HK-2 (cell line): ENCODE measurements at regions not wholly inside any gene's neighbourhood (a gene's known extent, or its start where the extent isn't known, plus 50 kb on each side); places are given as distances from the start of the nearest gene placed in this dataset.
"Not testable (repeated sequence)": the region's sequence is repeated elsewhere in the genome, so short reads cannot be mapped to it uniquely, and the experiment has no call there.

Source experiments
- DNase-seq: peaks from one replicate; pipeline ENCODE4 v3.0.0-alpha.2; 2018; ENCODE audit not compliant: unreplicated experiment

DNA sequence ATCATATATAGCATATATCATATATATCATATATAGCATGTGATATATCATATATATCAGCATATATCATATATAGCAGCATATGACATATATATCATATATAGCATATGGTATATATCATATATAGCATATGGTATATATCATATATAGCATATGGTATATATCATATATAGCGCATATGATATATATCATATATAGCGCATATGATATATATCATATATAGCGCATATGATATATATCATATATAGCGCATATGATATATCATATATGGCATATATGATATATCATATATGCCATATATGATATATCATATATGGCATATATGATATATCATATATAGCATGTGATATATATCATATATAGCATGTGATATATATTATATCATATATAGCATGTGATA is 680.4 kb upstream of the HS3ST1 start:
- DNase-seq, result not testable (repeated sequence)

DNA sequence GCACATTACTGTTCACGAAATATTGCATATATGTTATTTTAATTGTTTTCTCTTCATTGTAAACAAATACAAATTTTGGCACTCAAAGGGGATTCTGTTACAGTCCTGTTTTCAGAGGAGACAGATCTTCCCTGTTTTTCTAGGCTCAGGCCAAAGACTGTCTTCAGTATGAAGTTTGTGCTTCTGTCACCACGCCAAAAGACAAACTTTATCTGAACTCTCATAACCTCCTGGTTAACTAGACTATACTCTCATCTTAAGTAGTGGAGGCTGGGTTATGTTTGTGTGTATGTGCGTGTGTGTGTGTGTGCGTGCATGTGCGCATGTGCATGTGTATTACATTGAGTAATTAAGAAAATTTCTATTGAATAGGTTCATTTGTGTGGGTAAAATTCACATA is 676.8 kb upstream of the HS3ST1 start:
- DNase-seq, result no peak

DNA sequence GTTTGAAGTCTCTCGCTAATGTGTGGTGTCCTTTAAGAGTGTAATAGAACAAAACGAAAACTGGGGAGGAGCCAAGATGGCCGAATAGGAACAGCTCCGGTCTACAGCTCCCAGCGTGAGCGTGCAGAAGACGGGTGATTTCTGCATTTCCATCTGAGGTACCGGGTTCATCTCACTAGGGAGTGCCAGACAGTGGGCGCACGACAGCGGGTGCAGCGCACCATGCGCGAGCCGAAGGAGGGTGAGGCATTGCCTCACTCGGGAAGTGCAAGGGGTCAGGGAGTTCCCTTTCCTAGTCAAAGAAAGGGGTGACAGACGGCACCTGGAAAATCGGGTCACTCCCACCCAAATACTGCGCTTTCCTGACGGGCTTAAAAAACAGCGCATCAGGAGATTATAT is 661.2 kb upstream of the HS3ST1 start:
- DNase-seq, result not testable (repeated sequence)

DNA sequence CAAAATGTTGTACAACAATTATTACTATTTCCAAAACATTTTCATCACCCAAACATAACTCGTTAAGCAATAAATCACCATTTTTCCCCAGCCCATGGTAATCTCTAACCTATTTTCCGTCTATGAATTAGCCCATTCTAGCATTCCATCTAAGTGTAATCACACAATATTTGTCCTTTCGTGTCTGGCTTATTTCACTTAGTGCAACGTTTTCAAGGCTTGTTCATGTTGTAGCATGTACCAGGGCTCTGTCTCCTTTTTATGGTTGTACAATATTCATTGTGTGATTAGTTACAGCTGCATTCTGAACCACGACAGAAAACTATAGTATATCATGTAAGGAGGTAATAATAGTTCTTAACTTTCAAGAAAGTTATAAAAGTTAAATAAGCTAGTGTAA is 656.0 kb upstream of the HS3ST1 start:
- no peak for DNase-seq

DNA sequence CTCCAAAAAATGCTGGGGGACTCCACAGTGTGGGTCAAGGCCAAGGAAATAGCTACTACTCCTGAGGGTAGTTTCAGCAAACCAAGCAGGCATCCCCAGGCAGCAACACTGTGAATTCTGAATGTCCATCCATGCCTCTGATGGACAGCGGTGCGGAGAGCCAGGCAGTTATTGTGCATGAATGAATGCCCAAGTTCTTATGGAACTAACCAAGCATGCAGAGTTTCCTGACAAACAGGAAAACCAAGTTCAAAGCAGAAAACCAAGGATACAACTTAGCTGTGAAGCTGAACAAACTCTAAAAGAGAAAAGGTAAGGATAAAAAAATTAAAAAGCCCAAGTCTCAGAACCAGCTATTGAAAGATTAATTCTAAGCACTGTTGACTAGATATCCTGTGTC is 642.6 kb upstream of the HS3ST1 start:
- no peak for DNase-seq

DNA sequence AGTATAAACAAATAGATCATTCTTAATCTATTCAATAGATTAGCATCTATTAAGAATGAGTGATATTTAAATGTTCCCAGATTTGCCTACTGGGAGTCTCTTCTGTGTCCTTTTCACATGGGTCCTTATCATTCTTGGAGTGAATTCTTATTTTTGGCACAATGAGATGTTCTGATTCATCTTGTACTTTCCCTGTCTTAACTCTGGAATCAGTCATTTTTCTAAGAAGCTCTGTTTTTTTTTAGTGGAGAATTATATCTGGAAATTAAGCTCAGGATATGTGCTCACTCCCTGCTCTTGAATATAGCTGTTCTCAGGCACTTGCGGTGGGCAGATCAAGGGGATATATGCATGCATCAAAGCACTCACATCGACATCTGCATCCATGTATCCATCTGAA is 625.3 kb upstream of the HS3ST1 start:
- no peak for DNase-seq

DNA sequence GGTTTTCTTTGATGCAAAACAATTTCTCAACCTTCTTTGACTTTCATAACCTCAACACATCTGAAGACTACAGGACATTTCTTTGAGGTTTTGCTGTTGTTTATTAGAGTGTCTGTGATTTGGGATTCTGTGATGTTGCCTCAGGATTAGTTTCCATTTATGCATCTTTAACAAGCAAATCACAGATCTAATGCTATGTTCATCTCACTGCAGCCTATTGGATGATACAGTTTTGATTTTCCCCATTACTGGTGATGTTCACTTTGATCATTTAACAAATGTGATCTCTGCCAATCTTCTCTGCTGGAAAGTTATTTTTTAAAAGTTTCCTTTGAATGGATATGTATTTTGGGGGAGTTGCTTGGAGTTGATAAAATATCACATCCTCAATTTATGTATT is 624.9 kb upstream of the HS3ST1 start:
- DNase-seq, result no peak

DNA sequence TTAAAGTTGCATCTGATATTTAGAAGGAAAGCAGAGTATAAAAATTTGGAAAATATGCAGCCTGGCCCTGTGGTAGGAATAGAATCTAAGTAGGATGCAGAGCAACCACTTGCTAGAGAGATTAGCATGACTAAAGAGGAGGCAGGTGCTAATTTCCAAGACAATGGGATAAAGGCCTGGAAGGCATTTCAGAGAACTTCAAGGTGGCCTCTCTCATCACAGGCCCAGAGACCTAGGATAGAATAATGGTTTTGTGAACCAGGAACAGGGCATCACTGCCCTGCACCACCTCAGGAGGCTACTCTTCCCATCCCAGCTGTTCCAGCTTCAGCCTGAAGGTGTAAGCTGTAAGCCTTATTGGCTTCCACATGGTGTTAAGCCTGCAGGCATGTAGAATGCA is 621.7 kb upstream of the HS3ST1 start:
- no peak for DNase-seq

DNA sequence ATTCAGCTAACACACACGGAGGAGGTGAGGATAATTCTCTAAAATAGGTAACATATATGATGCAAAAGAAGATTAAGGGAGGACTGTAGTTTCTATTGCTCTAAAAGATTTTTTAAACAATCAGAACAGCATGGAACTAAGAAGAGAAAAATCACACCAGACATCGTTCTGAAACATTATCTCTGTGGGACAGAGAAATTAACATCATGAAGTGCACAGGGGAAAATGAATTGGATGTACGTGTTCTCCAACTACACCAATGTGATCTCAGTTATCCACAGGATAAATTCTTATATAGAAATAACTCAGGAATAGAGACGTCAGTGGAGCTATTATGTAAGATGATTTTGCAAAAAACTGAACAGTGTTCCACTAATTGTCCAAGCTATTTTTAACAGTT is 614.1 kb upstream of the HS3ST1 start:
- no peak for DNase-seq

DNA sequence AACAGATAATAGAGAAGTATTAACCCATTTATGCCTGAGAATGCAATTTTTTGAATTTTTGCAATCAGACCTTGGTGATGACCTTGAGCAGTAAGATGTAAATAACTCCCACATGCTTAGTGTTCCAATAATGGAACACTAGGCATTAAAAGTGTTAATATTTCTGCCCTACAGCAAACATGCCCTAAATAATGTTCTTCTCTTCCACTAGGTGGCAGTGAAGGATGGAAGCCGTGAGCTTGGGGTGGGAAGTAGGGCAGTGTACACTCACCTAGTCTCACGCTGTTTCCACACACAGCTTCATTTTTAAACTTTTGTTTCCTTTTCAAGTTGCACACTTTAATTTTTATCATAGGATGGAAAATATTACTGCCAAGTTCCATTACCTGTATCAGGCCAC is 613.1 kb upstream of the HS3ST1 start:
- DNase-seq, result no peak

DNA sequence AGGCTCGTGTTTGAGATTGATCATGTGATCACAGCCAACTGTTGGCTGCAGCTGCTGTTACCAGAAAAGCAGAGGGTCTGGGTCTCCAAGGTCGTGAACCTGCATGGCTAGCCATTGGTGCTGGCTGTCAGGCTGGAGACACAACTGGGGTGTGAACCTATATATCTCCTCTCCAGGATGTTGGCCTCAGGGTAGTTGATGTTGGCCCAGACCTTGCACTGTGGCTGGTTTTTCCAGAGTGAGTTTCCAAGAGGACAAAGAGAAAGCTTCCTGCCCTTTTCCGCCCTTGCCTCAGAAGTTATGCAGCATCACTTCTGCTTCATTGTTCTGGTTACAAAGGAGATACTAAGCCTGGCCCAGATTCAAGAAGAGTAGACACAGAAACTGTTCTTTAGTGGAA is 607.8 kb upstream of the HS3ST1 start:
- no peak for DNase-seq

DNA sequence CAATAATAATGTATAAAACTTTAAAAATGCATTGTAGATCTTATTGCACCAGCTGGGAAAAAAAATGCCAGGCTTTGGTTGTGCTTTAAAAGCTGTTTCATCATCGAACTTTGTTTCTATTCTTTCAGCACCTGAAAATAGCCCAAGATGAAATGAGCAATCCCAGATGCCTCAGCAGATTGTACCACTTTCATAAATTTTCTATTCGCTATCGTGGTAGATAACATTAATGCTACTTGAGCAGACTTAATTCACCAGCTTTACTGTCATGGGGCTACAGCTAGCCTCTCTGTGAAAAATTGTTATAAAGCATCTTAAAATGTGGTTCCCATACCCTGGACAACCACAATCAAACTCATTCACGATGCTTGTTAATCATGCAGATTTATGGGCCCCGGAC is 599.6 kb upstream of the HS3ST1 start:
- DNase-seq, result no peak

DNA sequence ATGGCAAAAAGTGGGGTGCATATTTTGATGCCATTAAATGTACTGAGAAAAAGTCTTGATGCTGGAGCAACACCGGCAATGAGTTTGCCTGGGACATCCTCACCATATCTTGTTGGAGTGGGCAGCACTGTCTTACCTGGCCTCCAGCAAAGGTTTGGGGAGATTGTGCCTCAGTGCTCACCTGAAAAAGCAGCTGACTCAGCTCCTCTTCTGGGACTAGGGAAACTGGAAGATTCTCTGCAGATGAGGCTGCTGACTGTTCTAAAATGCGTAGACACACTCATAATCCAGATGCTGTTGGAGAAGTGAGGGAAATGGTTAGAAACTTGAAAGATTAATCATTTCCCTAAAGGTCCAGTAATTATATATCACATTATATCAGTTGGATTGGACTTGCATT is 593.7 kb upstream of the HS3ST1 start:
- no peak for DNase-seq

DNA sequence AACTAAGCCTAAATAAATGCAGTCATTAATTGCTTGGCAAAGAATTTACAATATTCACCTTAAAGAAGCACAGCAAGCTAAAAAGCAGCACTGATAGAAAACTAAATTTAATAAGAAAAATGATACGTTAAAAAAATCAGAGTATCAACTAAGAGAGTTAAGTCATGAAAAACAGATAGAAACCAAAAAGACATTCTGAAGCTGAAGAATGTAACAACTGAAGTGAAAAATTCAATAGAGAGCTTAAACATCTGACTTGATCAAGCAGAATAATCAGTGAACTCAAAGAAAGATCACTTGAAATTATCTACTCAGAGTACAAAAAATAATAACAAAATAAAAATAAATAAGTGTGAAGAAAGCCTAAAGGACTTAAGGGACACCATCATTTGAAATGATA is 588.0 kb upstream of the HS3ST1 start:
- no peak for DNase-seq

DNA sequence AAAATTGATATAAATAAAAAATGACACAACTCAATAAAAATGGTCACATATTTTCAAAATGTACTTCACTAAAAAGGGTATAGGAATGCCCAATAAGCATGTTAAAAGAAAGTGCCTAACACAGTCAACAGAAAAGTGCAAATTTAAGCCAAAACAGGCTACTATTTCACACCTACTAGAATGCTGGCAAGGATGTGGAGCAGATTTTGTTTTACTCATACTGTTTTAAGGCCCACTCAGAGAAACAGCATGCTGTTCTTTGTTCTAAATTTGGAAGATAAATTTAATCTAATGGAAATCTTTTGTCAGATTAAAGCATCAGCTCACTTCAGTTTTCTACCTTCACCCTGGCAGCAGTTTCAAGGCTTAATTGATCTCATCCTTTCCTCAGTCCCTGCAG is 576.8 kb upstream of the HS3ST1 start:
- DNase-seq, result no peak

DNA sequence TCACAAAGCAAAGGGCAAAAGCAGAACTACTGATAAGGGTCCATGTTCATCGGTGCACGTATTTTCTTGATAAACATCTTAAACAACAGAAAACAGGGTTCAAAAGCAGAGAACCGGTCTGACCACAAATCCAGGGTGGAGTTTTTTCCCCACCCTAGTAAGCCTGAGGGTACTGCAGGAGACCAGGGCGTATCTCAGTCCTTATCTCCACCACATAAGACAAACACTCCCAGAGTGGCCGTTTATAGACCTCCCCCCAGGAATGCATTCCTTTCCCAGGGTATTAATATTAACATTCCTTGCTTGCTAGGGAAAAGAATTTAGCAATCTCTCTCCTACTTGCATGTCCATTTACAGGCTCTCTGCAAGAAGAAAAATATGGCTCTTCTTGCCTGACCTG is 567.9 kb upstream of the HS3ST1 start:
- not testable (repeated sequence) for DNase-seq

DNA sequence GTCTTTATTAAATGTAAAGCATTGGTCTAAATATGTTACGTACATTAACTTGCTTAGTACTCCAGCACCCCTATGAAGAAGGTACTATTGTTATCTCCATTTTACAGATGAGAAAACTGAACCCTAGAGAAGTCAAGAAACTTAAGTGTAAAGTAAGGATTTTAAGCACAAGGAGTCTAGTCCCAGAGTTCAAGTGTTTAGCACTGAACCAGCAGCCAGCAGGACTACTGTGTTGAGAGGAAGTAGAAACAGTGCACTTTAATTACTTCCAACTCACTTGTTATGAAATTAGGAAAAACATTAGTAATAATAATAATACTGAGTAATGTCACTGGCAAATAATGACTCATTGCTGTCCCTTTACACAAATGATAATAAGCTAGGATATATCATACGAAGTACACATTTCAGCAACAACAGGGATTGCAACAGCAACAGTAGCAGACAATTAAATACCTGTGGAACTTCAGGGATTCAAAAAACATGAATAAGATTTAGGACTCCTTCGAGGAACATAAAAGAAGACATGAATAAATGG is 548.1 kb upstream of the HS3ST1 start:
- DNase-seq, result no peak

DNA sequence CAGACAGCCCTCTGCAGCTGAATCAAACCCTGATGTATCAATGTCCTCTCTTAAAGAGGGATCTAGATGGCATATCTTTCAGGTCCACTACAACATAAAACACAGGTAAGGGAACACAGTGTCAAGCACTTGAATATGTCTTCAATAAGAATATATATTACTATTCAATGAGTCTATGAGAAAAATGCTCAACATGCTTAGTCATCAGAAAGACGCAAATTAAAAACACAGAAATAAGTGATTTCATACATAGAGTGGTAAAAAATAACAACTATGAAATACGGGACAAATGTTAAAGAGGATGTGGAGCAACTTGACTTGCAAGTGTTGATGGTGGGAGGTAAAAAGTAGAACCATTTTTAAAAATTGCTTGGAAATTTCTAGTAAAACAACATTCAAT is 544.6 kb upstream of the HS3ST1 start:
- no peak for DNase-seq

DNA sequence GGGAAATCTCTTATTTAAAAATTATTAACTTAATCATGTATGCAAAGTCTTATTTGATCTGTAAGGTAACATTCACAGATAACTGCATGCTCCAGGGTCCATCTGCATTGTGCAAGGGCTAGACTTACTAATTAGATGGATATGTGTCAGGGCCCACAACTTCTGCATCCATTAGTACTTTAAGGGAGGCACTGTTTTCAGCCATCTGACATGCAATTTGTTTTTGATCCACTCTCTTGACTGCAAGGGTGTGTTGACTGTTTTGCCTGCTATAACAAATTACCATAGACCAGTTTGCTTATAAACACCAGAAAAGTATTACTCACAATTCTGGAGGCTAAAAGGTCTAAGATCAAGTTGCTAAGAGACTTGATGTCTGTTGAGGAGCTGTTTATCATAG is 542.1 kb upstream of the HS3ST1 start:
- no peak for DNase-seq

DNA sequence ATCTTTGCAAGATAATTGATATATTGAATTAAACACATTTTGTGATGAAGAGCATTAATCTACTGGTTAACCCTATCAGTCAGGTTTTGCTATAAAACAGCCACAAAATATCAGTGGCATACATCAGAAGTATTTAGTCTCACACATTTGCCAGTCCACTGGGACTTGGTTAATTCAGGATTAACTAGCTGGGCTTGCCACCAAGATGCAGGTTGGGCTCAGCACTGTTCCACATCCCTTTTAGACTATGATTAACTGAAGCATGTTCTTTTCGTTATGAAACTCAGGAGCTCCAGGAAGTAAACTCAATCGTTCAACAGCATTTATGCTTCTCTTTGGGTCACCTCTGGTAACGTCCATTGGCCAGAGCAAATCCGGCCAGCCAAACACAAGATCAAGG is 538.1 kb upstream of the HS3ST1 start:
- no peak for DNase-seq

DNA sequence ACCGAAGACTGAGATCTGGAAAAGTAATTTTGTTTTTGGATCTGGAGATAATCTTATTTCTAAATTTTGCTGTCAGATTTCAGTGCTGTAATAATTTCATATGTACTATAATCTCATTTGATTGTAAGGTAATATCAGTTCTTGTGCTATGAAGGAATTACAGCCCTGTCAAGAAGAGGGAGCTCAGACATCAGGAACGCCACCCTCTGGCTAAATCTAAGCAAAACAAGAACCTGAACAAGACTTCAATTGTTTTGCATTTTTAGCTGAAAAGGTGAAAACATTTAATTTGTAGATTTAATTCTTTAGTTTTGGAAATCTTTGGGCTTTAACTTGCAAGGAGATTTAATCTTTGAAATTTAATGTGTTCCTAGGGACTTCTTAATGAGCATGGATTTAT is 525.4 kb upstream of the HS3ST1 start:
- DNase-seq, result no peak

DNA sequence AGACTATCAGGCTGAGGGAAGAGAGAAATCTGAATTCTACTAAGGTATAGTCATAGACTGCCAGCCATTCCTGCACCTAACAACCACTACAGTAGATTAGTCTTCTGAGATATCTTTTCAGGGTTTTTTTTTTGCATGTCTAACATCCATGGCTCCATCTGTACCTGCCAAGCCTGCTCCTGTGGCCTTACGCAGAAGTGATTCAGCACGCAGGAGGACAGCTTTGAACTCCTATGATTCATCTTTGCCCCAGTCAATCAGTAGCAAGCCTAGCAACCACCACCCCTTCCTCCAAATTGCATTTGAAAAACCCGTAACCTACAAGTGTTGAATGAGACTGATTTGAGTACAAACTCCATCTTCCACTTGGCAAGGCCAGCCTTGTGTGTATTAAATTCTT is 520.7 kb upstream of the HS3ST1 start:
- DNase-seq, result no peak

DNA sequence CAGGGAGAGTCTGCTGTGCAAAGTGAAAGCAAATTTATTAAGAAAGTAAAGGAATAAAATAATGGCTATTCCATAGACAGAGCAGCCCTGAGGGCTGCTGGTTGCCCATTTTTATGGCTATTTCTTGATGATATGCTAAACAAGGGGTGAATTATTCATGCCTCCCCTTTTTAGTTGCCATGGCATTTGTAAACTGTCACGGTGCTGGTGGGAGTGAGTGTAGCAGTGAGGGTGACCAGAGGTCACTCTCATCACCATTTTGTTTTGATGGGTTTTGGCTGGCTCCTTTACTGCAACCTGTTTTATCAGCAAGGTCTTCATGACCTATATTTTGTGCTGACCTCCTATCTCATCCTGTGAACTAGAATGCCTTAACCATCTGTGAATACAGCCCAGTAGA is 518.9 kb upstream of the HS3ST1 start:
- not testable (repeated sequence) for DNase-seq

DNA sequence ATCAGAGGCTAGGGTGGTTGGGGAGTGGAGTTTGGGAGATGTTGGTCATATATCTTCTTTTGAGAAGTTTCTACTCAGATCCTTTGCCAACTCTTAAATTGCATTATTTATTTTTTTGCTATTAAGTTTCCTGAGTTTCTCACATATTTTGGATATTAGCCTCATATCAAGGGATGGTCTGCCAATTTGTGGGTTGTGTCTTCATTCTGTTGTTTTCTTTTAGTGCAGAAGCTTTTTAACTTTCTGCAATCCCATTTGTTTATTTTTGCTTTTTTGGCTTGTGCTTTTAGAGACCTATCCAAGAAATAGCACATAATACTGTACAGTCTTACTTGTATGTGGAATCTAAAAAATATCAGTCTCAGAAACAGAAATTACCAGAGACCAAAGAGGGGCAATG is 509.2 kb upstream of the HS3ST1 start:
- no peak for DNase-seq

DNA sequence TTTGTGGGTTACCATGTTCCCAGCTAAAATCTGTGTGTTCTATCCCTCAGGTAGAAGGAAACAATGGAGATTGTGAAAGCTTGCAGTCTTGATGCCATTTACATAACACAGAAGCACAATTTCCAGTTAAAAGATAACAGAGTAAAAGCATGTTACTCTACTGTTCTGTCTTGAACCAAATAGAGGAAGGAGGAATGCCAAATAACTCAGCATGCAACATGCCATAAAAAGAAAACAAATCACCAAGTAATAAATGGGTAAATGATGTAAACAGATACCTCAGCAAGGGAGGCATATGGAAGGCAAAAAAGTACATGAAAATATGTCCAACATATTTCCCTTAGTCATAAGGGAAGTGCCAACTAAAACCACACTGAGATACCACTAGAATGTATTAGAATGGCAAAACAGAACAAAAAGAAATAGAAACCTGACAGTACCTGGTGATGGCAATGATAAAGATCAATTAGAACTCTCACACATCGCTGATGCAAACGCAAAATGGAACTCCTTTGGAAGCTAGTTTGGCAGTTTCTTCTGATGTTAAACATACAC is 502.6 kb upstream of the HS3ST1 start:
- DNase-seq, result no peak
